Peyer's patch (tissue), 4 donors: ENCODE measurements at regions not wholly inside any gene's neighbourhood (a gene's known extent, or its start where the extent isn't known, plus 50 kb on each side); places are given as distances from the start of the nearest gene placed in this dataset.

Experiments
- POLR2A ChIP-seq, 2 donors: fragments of 450-650 bp; IDR thresholded peaks; one replicate each; pipeline ENCODE4 v1.5.1; 2017; ENCODE audit warnings: antibody characterized with exemption in 2 of 2, mild to moderate bottlenecking in 2 of 2, moderate library complexity in 2 of 2
- TF ChIP-seq, protein P1 (sequence below), 6 experiments: fragments of 450-650 bp in 4 of 6; fragments of 200-600 bp in 2 of 6; sonication (generic) in 1 of 6; IDR thresholded peaks; one replicate each; pipeline ENCODE4 v1.5.1; 2017 to 2019; ENCODE audit warnings: antibody characterized with exemption in 6 of 6, mild to moderate bottlenecking in 3 of 6, moderate library complexity in 1 of 6

DNA sequence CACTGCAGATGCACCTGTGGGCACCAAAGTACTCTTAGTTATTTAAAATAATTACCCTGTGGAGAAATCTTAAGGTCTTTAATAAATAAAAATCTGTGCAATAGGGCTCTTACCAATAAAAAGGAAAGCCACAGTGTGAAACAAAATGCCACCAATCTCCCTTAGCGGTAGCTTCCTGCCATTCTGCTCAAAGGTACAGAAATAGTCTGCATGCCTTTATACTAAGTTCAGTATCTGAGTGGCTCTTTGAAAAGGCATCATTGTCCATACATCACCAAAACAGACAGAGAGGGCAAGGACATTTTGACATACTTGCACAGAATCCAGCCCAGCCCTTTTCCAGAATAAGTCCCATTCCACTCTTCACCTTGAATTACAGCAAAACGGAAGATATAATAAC is 161.0 kb downstream of the KLF12 start:
- TF ChIP-seq, protein P1, sequence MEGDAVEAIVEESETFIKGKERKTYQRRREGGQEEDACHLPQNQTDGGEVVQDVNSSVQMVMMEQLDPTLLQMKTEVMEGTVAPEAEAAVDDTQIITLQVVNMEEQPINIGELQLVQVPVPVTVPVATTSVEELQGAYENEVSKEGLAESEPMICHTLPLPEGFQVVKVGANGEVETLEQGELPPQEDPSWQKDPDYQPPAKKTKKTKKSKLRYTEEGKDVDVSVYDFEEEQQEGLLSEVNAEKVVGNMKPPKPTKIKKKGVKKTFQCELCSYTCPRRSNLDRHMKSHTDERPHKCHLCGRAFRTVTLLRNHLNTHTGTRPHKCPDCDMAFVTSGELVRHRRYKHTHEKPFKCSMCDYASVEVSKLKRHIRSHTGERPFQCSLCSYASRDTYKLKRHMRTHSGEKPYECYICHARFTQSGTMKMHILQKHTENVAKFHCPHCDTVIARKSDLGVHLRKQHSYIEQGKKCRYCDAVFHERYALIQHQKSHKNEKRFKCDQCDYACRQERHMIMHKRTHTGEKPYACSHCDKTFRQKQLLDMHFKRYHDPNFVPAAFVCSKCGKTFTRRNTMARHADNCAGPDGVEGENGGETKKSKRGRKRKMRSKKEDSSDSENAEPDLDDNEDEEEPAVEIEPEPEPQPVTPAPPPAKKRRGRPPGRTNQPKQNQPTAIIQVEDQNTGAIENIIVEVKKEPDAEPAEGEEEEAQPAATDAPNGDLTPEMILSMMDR (IDR thresholded peaks at IDR 0.05) = no peak
- no peak for TF ChIP-seq POLR2A (IDR thresholded peaks at IDR 0.05)
